ENCODE measurements at regions not wholly inside any gene's neighbourhood (a gene's known extent, or its start where the extent isn't known, plus 50 kb on each side); places are given as distances from the start of the nearest gene placed in this dataset.

DNA sequence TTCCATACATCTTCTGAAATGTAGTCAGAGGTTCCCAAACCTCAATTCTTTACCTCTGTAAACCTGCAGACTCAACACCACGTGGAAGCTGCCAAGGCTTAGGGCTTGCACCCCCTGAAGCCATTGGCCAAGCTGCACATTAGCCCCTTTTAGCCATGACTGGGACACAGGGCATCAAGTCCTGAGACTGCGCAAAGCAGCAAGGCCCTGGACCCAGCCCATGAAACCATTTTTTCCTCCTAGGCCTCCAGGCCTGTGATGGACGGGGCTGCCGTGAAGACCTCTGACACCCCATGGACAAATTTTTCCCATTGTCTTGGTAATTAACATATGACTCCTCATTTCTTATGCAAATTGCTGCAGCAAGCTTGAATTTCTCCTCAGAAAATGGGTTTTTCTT, 727.8 kb downstream of the C6orf118 start:
- DNase-seq (ENCODE audit: low read depth), result no peak
- H3K4me3 ChIP-seq (ENCODE audit: low read depth, low read length), result no peak overlapping the region
- TF ChIP-seq, protein P1, sequence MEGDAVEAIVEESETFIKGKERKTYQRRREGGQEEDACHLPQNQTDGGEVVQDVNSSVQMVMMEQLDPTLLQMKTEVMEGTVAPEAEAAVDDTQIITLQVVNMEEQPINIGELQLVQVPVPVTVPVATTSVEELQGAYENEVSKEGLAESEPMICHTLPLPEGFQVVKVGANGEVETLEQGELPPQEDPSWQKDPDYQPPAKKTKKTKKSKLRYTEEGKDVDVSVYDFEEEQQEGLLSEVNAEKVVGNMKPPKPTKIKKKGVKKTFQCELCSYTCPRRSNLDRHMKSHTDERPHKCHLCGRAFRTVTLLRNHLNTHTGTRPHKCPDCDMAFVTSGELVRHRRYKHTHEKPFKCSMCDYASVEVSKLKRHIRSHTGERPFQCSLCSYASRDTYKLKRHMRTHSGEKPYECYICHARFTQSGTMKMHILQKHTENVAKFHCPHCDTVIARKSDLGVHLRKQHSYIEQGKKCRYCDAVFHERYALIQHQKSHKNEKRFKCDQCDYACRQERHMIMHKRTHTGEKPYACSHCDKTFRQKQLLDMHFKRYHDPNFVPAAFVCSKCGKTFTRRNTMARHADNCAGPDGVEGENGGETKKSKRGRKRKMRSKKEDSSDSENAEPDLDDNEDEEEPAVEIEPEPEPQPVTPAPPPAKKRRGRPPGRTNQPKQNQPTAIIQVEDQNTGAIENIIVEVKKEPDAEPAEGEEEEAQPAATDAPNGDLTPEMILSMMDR (IDR thresholded peaks at IDR 0.05; ENCODE audit: low read depth, low read length, missing control alignments), result no peak

DNA sequence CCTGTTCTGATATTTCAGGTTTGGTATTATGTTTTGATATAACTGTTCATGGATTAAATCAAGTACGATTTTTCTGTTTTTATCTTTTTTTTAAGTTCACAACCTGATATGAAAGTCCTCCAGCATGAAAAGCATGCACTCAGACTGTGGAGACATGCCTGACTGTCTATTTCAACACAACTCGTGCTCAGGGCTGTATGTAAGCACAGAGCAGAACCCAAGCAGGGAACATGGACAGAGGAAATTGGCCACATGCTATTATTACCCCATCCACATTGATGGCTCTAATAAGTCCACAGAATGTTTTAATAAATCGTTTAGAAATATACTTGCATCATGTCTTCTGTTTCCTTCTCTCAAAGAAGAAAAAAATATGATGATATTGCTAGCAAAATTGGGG, 730.4 kb downstream of the C6orf118 start:
- no peak overlapping the region for H3K4me3 ChIP-seq (ENCODE audit: low read depth, low read length)
- no peak for DNase-seq (ENCODE audit: low read depth)
- TF ChIP-seq, protein P1 (IDR thresholded peaks at IDR 0.05; ENCODE audit: low read depth, low read length, missing control alignments), result no peak

DNA sequence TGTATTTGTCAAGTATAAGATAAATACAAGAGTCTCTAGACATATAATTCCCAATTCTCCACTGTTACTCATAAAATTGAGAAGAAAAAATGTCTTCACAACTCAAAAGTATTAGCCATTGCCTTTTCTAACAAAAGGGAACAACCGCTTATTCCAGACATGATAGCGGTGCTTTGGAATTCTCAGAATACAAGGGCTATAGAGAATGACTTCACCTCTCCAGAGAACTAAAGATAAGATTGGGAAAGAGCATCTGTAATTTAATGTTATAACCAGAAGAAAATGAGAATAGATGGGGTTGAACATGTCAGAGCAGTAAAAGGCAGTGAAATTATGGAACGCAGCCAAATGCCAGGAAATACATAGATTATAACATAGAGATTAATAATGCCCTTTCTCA, 730.8 kb downstream of the C6orf118 start:
- no peak overlapping the region for H3K4me3 ChIP-seq (ENCODE audit: low read depth, low read length)
- DNase-seq (ENCODE audit: low read depth), result no peak
- TF ChIP-seq, protein P1 (IDR thresholded peaks at IDR 0.05; ENCODE audit: low read depth, low read length, missing control alignments), result no peak

DNA sequence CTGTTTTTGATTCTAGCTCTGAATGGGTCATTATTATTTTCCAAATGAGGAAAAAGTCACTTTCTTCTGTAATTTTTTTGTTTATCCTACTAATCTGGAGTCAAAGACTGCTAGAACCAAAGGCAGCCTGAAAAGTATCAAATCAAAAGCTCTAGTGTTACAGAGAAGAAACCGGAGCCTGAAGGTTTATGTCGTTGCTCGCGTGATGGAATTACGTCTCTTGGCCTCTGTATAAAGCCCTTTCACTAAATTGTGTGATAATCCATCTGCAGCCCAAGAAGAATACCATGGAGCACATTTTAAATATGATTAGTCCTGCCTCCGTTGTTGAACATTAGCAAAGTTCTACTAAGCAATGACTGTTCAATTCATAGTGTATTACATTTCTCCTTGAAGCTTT, 738.6 kb downstream of the C6orf118 start:
- DNase-seq (ENCODE audit: low read depth), result no peak
- H3K4me3 ChIP-seq (ENCODE audit: low read depth, low read length), result no peak overlapping the region
- TF ChIP-seq, protein P1 (IDR thresholded peaks at IDR 0.05; ENCODE audit: low read depth, low read length, missing control alignments), result no peak

DNA sequence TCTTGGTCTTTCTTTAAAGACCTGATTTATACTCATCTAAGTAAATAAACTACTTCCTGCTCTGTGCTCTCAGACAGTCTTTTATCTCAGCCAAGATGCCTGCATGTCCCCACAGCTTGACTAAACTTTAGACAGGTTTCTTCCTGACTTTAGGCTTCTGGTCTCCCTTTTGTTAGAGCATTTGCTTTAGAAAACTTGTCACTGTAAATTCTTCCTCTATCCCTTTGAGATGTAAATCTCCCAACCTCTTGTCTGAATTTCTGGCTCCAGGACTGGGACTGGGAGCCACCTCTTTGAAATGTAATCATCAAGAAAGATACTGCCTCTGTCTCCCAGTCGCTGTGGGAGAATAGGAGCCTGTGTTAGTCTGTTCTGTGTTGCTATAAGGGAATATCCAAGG, 739.9 kb downstream of the C6orf118 start:
- TF ChIP-seq, protein P1 (IDR thresholded peaks at IDR 0.05; ENCODE audit: low read depth, low read length, missing control alignments), result no peak
- DNase-seq (ENCODE audit: low read depth), result no peak
- H3K4me3 ChIP-seq (ENCODE audit: low read depth, low read length), result no peak overlapping the region

DNA sequence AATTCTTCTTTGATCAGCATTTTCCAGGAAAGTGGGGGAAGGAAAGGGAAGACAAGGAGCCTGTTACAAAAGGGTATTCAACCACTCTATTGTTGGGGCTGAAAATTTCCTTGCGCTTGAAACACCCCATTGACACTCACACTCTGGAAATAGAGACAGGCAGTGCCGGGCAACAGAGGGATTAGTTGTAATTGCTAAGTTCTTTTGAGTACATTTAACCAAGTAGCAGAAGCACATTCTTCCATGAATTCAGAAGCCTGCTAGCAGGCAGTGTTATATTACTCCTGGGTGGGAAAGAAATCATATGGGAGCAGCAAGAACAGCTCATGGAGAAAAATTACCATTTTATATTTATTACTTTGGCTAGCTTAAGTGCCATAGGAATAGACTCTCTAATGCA, 745.5 kb downstream of the C6orf118 start:
- no peak overlapping the region for H3K4me3 ChIP-seq (ENCODE audit: low read depth, low read length)
- DNase-seq (ENCODE audit: low read depth), result no peak
- TF ChIP-seq, protein P1 (IDR thresholded peaks at IDR 0.05; ENCODE audit: low read depth, low read length, missing control alignments), result no peak

DNA sequence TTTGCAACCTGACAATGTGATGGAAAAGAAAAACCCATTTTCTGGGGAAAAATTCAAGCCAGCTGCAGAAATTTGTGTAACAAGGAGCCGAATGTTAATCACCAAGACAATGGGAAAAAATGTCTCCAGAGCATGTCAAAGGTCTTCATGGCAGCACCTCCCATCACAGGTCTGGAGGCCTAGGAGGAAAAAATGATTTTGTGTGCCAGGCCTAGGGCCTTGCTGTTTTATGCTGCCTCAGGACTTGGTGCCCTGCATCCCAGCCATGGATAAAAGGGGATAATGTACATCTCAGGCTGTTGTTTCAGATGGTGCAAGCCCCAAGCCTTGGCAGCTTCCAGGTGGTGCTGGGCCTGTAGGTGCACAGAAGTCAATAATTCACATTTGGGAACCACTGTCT, 747.7 kb downstream of the C6orf118 start:
- no peak for DNase-seq (ENCODE audit: low read depth)
- TF ChIP-seq, protein P1 (IDR thresholded peaks at IDR 0.05; ENCODE audit: low read depth, low read length, missing control alignments), result no peak
- no peak overlapping the region for H3K4me3 ChIP-seq (ENCODE audit: low read depth, low read length)

All from GM12864 (cell line).